GM21737 (cell line): ENCODE measurements at regions not wholly inside any gene's neighbourhood (a gene's known extent, or its start where the extent isn't known, plus 50 kb on each side); places are given as distances from the start of the nearest gene placed in this dataset.

Source experiments
- ATAC-seq: cut with Tn5 transposase; IDR thresholded peaks from one replicate; pipeline ENCODE4 v1.9.1; 2021; ENCODE audit warnings: mild to moderate bottlenecking, moderate library complexity; ENCODE audit not compliant: unreplicated experiment

DNA sequence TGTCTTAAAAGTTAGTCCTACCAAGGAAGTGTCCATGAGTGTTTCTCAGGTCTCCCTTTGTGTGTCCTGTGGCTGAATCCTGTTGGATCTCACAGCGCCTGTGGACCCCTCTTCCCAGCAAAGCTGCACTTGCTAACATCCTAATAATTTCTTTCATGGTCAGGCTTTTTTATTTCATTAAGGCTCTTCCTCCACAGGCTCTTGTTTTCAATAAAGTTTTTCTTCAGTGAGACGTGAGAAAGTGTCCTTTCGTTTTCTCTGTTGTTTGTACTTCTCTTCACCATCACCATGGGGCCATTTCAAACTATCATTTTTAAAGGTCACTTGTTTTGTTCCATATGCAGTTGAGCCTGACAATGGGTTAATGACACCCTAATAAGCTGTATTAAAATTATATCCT is 231.5 kb downstream of the LMO4 start:
- ATAC-seq = no peak

DNA sequence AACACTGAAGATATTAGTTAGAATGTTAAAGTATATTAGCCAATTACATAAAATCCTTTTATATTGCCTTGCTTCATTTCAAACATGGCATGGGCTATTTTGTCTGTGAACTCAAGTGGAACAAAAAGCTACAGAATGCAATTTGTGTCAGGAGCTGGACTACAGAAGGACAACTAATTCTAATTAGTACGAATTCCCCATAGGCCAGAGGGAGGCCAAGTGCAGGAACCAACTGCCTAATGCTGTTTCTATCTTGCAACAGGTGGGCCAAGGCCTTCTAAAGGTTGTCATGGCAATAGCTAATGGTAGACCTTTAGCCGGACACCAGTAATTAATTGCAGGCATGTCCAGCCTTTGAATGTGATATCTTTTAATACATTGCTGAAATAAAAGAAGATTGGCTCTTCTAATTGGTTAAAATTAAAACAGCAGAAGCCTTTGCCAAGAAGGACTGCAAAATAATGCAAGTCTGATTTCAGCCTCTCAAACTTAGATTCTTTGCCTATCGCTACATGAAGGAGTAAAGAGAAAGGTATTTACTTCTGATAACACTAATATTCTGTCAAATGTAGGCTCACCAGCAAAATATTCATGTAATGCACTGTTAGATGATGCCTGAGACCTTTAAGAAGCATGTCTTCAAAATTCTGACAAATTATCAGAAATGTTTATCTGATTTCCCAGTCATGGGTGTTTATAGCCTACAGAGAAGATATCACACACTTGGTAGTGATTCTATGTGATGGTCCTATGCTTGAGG is 232.1 kb downstream of the LMO4 start:
- no peak for ATAC-seq

DNA sequence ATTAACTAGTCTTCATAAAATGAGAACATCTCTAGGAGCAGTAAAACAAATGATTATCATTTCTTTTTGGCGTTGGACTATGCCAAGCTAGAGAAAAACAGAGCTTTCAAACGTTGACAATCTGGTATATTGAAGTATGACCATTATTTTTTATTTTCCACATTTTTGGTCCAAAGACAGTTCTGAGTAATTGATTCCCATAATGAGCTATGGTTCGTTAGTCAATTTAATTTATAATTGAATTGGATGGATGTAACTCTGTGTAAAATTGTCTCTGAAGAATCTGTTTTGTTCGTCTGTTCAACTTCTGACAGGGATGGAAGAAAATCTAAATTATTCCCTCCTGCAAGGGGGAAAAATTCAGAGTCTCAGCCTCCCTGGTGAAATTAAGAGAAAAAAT is 234.5 kb downstream of the LMO4 start:
- ATAC-seq = no peak

- no peak for ATAC-seq
Observed at GRCh38 chr1:87565861-87566260, 237.2 kb downstream of the LMO4 start.

DNA sequence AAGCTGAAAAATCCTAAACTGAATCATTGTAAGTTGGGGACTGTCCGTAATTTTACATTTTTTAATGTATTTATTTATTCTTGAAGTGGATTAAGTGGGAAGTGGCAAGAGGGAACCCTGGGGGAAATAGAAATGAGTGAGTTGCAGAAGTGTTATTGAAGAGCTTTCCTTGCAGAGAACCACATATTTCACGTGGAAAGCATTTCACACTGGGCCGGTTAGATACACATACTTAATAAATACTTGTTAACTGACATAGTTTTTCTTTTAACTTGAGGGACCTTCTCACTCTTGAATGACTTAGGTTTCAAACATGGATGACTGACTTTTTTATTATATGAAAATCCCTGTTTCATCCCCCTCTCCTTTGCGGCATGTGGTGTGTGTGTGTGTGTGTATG is 239.3 kb downstream of the LMO4 start:
- no peak for ATAC-seq

- no peak for ATAC-seq
Observed at GRCh38 chr1:87568911-87569310, 240.2 kb downstream of the LMO4 start.

DNA sequence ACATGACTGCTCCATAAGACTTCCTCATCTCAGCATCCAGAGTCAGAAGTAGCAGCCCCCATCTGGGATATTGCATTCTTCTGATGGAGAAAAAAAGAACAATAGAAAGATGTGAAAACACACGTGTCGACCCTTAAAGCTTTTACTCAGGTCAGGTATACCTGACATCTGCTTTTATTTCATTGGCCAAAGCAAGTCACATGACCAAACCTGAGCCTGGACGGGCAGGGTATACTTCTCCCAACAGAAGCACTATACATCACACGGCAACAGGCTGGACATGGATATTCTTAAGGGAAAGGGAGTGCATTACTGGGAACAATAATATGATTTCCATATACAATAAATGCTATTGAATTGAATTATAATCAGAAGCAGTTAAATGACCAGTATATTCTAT is 243.3 kb downstream of the LMO4 start:
- ATAC-seq = no peak

- ATAC-seq = no peak
Observed at GRCh38 chr1:87572891-87573290, 244.2 kb downstream of the LMO4 start.

DNA sequence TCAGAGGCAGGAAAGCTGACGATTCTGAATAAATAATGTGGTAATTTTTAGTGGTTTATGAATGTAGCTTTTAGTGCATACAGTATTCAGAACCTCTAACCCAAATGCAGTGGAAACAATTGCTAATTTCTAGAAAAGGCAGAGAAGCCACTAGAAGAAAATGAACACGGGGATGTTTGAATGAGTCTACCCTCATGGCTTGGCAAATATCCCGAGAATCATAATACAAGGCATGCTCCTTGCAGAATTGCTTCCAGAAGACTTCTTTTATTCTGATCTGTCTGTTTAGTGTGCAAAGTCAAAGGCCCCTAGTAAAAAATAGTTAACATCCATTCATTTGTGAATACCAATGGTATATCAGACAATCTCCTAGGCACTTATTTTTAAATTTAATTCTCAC is 246.8 kb downstream of the LMO4 start:
- no peak for ATAC-seq

GRCh38 chr1:87578464-87578863 is 249.8 kb downstream of the LMO4 start:
- no peak for ATAC-seq

DNA sequence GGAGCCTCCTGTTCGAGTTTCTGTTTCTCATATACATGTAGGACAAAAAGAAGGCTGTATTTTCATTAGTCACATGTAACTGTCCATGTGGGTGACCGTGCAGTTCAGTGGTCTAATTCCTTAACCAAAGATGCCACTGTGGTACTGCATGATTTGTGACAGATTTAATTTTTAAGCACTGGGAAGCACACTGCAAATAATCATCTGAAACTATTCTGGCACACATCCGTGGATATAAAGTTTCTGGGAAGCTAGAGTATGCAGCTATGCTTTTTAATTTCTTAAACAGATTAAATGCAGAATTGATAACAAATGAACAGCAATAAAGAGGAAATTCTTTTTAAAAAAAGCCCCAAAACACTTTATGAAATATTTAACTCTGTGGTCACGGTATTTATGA is 254.8 kb downstream of the LMO4 start:
- no peak for ATAC-seq

GRCh38 chr1:87584586-87584985 is 255.9 kb downstream of the LMO4 start:
- no peak for ATAC-seq

DNA sequence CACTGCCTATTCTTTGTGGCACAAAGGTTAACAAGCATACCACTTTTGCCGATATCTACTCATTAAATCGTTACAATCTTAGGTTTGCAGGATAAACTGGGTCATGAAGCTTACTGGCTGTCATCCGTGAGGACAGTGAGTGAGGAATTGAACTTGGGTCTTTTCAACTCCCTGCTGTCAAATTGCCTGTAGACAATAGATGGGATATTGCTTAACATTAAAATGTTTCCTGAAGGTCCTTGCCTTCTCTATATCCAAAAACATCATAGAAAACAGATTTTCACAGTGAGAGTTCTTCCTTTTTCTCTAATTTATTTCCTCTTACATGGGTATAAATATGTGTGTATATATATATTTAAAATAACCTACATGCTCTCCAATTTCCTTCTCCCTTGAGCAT is 257.8 kb downstream of the LMO4 start:
- ATAC-seq = no peak

DNA sequence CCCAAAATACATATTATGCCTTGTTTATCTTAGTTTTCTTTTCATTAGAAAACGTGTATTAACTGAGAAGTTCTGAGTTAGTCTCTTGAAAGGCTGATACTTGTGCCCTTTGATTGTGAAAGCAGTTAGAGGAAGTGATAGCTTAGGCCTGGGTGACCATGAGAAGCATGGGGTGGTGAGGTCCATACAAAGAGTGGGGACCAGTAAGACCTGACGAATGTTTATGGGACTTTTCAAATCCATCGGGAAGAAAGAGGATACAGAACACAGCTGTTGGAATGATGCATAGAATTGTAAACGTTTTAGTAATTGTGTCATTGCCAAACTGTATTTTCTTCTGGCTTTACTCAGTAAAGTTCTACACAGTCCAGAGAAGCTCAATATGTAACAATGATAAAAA is 259.8 kb downstream of the LMO4 start:
- ATAC-seq = peak; percentile 61

DNA sequence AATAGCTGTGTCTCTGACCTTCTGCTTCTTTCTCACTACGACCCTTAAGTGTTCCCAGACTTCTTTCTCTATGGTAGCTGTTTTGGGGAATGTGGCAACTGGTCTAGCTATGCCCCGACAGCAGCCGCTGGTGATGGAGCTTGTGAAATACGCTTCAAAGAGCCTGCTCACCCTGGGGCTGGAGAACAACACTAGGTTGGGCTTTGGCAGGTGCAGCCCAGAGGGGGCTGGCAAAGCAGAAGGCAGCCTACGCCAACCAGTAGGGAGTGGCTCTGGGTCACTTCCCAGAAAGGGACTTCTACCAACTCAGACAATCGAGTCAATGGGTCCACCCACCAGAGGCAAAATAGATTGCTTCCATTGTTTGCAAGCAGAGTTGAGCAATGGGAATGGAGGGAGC is 262.8 kb downstream of the LMO4 start:
- no peak for ATAC-seq

GRCh38 chr1:87592156-87592555 is 263.5 kb downstream of the LMO4 start:
- ATAC-seq = peak; percentile 70

- no peak for ATAC-seq
Observed at GRCh38 chr1:87594736-87595383, 266.2 kb downstream of the LMO4 start.

DNA sequence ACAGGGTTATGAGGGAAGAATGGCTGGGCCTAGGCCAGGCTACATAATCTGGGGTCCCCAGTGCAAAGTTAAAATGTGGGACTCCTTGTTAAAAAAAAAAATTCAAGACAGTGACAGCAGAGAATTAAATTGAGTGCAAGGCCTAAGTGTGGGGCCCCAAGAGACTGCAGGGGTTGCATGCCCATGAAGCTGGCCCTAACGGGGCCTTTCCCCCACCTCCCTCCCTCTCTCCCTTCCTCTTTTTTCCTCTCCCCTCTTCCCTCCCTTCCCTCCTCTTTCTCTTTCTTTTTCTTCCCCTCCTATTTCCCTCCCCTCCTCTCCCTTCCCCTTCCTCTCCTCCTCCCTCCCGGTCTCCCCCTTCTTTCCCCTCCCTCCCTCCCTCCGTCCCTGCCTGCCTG is 266.7 kb downstream of the LMO4 start:
- no peak for ATAC-seq

- ATAC-seq = no peak
Observed at GRCh38 chr1:87598429-87598828, 269.7 kb downstream of the LMO4 start.

- no peak for ATAC-seq
Observed at GRCh38 chr1:87599569-87599968, 270.9 kb downstream of the LMO4 start.

DNA sequence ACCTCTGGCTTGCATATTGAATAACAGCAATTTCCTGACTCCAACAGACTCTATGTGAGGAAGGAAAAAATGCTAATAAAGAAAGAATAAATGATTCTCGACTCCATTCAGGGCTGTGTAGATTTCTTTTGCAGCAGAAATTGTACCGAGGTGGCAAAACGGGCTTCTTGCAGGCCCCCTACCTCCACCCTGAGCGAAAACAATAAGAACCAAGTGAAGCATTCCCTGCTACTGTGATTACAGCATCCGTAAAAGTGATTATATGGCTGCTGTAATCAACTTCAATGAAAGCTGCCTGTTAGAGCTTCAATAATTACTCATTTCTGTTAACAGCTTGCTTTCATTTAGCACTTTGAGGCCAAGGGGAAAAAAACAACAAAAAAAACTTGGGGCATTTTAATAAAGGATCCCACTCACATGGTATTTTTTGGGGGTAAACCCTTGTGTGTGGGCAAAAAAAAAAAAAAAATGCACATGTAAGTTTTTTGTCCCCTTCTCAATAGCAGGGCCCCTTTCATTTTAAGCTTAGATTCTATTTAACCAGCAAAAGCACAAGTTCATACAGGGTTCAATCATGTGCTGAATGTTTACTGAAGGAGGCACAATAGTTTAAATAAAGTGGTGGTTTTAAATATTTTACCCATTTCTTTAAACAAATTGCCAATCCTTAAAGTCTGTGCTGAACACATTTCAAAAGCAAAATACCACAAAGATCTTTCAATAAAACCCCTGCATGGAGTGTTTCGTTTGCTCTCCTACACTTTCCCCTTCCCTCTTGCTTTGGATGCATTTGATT is 271.6 kb downstream of the LMO4 start:
- no peak for ATAC-seq

DNA sequence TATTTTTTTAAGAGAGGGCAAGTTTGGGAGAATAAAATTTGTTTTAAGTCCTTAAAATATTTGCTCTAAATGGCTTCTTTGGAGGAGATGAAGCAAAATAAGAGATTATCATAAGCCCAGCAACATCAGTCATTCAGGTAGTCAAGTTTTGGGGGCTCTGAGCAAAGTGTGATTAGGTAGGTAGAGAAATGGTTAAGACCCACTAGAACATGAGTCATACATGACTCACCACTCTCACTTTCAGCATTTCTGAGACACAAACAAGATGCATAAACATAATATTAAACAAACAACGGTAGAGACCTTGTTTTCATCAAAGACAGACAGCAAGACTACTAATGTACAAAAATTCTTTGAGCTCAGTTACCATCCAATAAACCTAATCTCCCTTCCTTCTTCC is 272.2 kb downstream of the LMO4 start:
- ATAC-seq = no peak
